ENCODE measurements at regions not wholly inside any gene's neighbourhood (a gene's known extent, or its start where the extent isn't known, plus 50 kb on each side); places are given as distances from the start of the nearest gene placed in this dataset.
"Not testable (repeated sequence)": the region's sequence is repeated elsewhere in the genome, so short reads cannot be mapped to it uniquely, and the experiment has no call there.

- intact Hi-C loops (cut with DNase I) = no loop called here
Measured at GRCh38 chr3:125694761-125695294, 99.5 kb upstream of the OSBPL11 start.

DNA sequence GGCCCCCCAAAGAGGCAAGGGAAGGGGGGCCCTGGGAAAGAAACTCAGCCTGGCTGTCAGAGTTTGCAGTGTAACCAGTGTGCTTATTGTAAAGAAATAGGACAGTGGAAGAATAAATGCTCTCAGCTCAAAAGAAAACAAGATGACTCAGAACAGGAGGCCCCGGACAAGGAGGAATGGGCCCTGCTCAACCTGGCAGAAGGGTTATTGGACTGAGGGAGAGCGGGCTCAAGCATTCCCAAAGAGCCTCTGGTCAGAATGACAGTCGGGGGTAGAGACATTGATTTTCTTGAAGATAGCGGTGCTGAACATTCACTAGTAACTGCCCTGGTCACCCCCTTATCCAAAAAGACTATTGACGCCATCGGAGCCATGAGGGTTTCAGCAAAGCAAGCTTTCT lies 100.4 kb upstream of the OSBPL11 start:
- no peak for DNase-seq
- intact Hi-C loops (cut with DNase I) = no loop called here

More at GRCh38 chr3:125694761-125695294, 99.5 kb upstream of the OSBPL11 start:
- DNase-seq = peak in 18 of 42 donors; percentile 8 to 60 (median 34)

DNA sequence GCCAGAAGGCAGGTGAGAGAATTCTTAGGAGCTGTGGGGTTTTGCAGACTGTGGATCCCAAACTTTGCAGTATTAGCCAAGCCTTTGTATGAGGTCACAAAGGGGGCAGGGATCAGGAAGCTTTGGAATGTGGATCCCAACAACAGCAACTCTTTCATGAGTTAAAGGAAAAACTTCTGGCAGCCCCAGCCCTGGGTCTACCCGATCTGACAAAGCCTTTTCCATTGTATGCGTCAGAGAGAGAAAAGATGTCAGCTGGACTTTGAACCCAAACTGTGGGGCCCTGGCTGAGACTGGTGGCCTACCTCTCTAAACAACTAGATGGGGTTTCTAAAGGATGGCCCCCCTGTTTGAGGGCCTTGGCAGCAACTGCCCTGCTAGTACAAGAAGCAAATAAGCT lies 101.8 kb upstream of the OSBPL11 start:
- intact Hi-C loops (cut with DNase I); DNase-seq: not testable (repeated sequence)

DNA sequence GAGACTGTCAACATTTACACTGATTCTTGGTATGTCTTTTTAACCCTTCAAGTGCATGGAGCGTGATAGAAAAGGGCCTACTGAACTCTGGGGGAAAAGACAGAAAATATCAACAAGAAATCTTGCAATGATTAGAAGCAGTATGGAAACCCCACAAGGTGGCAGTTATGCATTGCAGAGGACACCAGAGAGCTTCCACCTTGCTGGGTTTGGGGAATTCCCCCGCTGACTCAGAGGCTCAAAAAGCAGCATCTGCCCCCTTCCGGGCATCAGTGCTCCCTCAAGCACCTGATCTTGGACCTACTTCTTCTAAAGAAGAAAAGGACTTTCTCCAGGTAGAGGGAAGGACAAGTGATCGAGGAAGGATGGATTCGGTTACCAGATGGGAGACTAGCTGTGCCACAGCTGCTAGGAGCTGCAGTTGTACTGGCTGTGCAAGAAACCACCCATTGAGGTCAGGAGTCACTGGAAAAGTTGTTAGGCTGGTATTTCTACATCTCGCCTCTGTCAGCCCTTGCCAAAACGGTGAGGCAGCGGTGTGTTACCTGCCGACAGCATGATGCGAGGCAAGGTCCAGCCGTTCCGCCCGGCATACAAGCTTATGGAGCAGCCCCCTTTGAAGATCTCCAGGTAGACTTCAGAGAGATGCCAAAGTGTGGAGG lies 102.8 kb upstream of the OSBPL11 start:
- intact Hi-C loops (cut with DNase I); DNase-seq: not testable (repeated sequence)

- intact Hi-C loops (cut with DNase I) = no loop called here
- no peak for DNase-seq
Measured at GRCh38 chr3:125715651-125716050, 120.4 kb upstream of the OSBPL11 start.

GRCh38 chr3:125732151-125732550 lies 136.9 kb upstream of the OSBPL11 start:
- intact Hi-C loops (cut with DNase I); DNase-seq: not testable (repeated sequence)

DNA sequence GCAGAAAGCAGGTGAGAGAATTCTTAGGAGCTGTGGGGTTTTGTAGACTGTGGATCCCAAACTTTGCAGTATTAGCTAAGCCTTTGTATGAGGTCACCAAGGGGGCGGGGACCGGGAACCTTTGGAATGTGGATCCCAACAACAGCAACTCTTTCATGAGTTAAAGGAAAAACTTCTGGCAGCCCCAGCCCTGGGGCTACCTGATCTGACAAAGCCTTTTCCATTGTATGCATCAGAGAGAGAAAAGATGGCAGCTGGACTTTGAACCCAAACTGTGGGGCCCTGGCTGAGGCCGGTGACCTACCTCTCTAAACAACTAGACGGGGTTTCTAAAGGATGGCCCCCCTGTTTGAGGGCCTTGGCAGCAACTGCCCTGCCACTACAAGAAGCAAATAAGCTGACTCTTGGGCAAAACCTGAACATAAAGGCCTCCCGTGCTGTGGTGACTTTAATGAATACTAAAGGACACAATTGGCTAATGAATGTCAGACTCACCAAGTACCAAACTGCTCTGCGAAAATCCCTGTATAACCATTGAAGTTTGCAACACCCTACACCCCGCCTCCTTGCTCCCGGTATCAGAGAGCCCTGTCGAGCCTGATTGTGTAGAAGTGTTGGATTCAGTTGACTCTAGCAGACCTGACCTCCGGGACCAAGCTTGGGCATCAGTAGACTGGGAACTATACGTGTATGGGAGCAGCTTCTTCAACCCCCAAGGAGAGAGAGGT lies 146.9 kb upstream of the OSBPL11 start:
- DNase-seq; intact Hi-C loops (cut with DNase I): not testable (repeated sequence)

GRCh38 chr3:125742845-125743244 lies 147.5 kb upstream of the OSBPL11 start:
- DNase-seq = peak in 5 of 42 donors; percentile 9 to 40 (median 21)
- intact Hi-C loops (cut with DNase I) = not testable (repeated sequence)

DNA sequence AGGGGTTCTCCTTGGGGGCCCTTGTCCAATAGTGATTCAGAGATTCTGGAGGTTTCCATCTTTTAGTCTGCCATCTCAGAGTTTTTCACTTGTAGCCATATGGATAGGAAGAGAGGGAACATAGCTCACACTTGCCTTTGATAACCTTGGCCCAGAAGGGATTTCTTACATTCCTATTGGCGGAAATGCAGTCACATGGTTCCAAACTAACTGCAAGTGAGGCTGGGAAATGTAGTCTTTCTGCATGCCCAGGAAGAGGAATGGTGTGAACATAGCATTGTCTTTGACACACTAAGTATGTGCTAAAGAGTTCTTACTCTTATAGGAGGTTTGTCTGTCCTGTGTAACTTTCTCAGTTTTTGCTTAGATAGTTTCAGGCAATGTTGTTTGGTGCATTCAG lies 161.8 kb upstream of the OSBPL11 start:
- intact Hi-C loops (cut with DNase I); DNase-seq: not testable (repeated sequence)

- DNase-seq; intact Hi-C loops (cut with DNase I): not testable (repeated sequence)
Measured at GRCh38 chr3:125758641-125759130, 163.4 kb upstream of the OSBPL11 start.

- not testable (repeated sequence) for DNase-seq
Measured at GRCh38 chr3:125762601-125763000, 167.3 kb upstream of the OSBPL11 start.

GRCh38 chr3:125766285-125766826 lies 171.1 kb upstream of the OSBPL11 start:
- DNase-seq = peak in 38 of 42 donors; percentile 12 to 80 (median 56)
- intact Hi-C loops (cut with DNase I) = not testable (repeated sequence)

More at GRCh38 chr3:125762601-125763000, 167.3 kb upstream of the OSBPL11 start:
- intact Hi-C loops (cut with DNase I) = not testable (repeated sequence)

DNA sequence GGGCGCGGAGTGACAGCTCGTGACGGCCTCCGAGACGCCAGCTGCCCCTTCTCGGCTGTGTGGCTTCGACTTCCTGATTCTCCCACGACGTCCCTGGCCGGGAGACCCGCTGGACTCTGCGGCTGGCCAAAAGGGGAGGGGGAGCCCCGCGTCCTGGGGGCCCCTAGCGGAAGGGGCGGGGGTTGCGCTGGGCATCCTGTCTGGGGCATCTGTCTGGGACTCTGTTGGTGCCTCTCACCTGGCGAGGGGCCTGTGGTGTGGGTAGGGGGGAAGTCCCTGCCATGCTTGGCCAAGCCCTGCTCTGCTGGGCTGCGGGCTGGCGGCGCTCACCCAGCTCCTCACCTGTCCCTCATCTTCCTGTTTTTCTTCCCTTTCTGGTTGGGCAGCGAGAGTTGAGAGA lies 171.6 kb upstream of the OSBPL11 start:
- intact Hi-C loops (cut with DNase I); DNase-seq: not testable (repeated sequence)

DNA sequence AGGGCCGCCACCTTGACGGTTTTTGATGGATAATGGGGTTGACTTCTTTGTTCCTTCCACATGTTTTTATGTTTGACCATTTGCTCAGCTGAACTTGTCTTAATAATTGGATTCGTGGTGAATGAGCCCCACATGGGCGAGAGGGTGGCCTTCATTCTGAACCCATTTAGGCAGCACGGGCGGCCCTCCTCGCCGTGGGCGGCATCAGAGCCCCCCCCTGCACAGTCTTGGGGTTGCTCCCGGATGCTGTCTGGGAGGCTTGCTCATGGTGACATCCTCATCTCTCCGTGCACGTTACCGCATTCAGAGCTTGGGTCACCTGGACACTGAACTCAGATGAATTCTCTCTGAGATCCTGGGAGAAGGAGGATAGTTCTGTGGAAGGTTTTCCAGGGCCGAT lies 172.3 kb upstream of the OSBPL11 start:
- intact Hi-C loops (cut with DNase I) = no loop called here
- DNase-seq = peak in 2 of 42 donors; percentile 5 to 17

GRCh38 chr3:125768821-125769220 lies 173.5 kb upstream of the OSBPL11 start:
- DNase-seq; intact Hi-C loops (cut with DNase I): not testable (repeated sequence)

DNA sequence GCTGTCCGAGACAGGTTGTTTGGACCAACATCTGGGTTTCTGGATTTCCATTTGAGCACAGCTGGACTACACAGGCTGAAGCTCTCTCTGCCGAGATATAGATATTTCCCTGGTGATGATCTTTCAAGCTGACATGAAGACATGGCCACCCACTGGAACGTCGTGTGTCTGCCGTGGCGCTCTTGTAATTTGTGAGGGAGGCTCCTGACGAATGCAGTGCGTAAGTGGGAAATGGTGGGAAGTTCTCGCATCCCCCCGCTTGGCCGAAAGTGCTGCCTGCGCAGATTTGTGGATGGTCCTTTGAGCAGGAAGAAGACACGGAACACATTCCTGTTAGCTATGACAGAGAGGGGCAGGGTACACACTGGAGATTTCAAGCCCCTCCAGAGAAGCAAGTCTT lies 176.2 kb upstream of the OSBPL11 start:
- DNase-seq = peak in 22 of 42 donors; percentile 10 to 64 (median 32)
- intact Hi-C loops (cut with DNase I) = not testable (repeated sequence)

GRCh38 chr3:125774433-125775034 lies 179.2 kb upstream of the OSBPL11 start:
- intact Hi-C loops (cut with DNase I) = not testable (repeated sequence)

GRCh38 chr3:125775106-125775505 lies 179.8 kb upstream of the OSBPL11 start:
- DNase-seq; intact Hi-C loops (cut with DNase I): not testable (repeated sequence)

More at GRCh38 chr3:125774433-125775034, 179.2 kb upstream of the OSBPL11 start:
- not testable (repeated sequence) for DNase-seq
